Activated CD8-positive, alpha-beta T cell treated with anti-CD3 and anti-CD28 coated beads, Interleukin-2, amount 10 ng/mL, durations not matched to agents 7 days and 5 days (primary cell): ENCODE measurements at regions not wholly inside any gene's neighbourhood (a gene's known extent, or its start where the extent isn't known, plus 50 kb on each side); places are given as distances from the start of the nearest gene placed in this dataset.

ENCODE experiments used
- ATAC-seq: fragments of 150-1000 bp; cut with Tn5 transposase; one replicate; pipeline ENCODE4 v1.10.0; 2021; ENCODE audit warnings: moderate library complexity
- CTCF ChIA-PET: fragments of 350-600 bp; sonication (Branson Sonifier 250); formaldehyde crosslinking; loops from one replicate; lab custom pipeline; 2021; ENCODE audit warnings: antibody characterized with exemption; lab: Charles Lee
- POLR2A ChIA-PET: fragments of 350-600 bp; sonication (Branson Sonifier 250); formaldehyde crosslinking; loops from one replicate; lab custom pipeline; 2021; ENCODE audit warnings: antibody characterized with exemption; lab: Charles Lee
- DNase-seq: peaks from one replicate; pipeline ENCODE4 v3.0.0-alpha.2; 2020
- H3K27ac Mint-ChIP-seq: one replicate; pipeline ENCODE4 v1.8.0; 2021; ENCODE audit warnings: mild to moderate bottlenecking, mixed read lengths
- H3K27me3 Mint-ChIP-seq: one replicate; pipeline ENCODE4 v1.8.0; 2021; ENCODE audit warnings: low read depth, mixed read lengths
- H3K36me3 Mint-ChIP-seq: one replicate; pipeline ENCODE4 v1.8.0; 2021; ENCODE audit warnings: low read depth, mixed read lengths
- H3K4me1 Mint-ChIP-seq: one replicate; pipeline ENCODE4 v1.8.0; 2021; ENCODE audit warnings: low read depth, mixed read lengths
- H3K4me3 Mint-ChIP-seq: one replicate; pipeline ENCODE4 v1.8.0; 2021; ENCODE audit warnings: mild to moderate bottlenecking, mixed read lengths
- H3K9me3 Mint-ChIP-seq: one replicate; pipeline ENCODE4 v1.8.0; 2022; ENCODE audit warnings: mixed read lengths; ENCODE audit not compliant: insufficient read depth

GRCh38 chr2:145724311-145724898 is 1204.5 kb upstream of the ZEB2 start:
- Mint-ChIP-seq H3K4me3 (no peak overlapping the region), H3K27me3 (no peaks in the 10 kb centered on the region), H3K27ac (no peak overlapping the region), H3K4me1 (no peaks in the 10 kb centered on the region), H3K9me3 (no peaks in the 10 kb centered on the region), H3K36me3 (no peaks in the 10 kb centered on the region)
- ChIA-PET POLR2A (interaction anchor here (0.7 kb wide), 1 partner anchor 369 kb away, joined by 5 read pairs; no protein-coding TSS in a partner anchor), CTCF (no interaction called here)
- DNase-seq (no peak), ATAC-seq (no peak)

GRCh38 chr2:145723872-145724271 is 1204.0 kb upstream of the ZEB2 start:
- no peak for DNase-seq
- no peaks in the 10 kb centered on the region for H3K9me3 Mint-ChIP-seq
- H3K4me1 Mint-ChIP-seq: no peaks in the 10 kb centered on the region
- H3K4me3 Mint-ChIP-seq: no peak overlapping the region
- no peaks in the 10 kb centered on the region for H3K27me3 Mint-ChIP-seq
- no peak overlapping the region for H3K27ac Mint-ChIP-seq
- no peak for ATAC-seq
- ChIA-PET CTCF (no interaction called here), POLR2A (interaction anchor here (0.7 kb wide), 1 partner anchor 369 kb away, joined by 5 read pairs; no protein-coding TSS in a partner anchor)
- no peaks in the 10 kb centered on the region for H3K36me3 Mint-ChIP-seq

GRCh38 chr2:145721681-145722080 is 1201.8 kb upstream of the ZEB2 start:
- no peak overlapping the region for H3K27ac Mint-ChIP-seq
- DNase-seq: no peak
- CTCF ChIA-PET: no interaction called here
- no peak overlapping the region for H3K4me3 Mint-ChIP-seq
- H3K36me3 Mint-ChIP-seq: no peaks in the 10 kb centered on the region
- no peaks in the 10 kb centered on the region for H3K4me1 Mint-ChIP-seq
- no peak for ATAC-seq
- POLR2A ChIA-PET: no interaction called here
- no peaks in the 10 kb centered on the region for H3K27me3 Mint-ChIP-seq
- H3K9me3 Mint-ChIP-seq: no peaks in the 10 kb centered on the region

GRCh38 chr2:145715601-145716000 is 1195.7 kb upstream of the ZEB2 start:
- no peak for ATAC-seq
- POLR2A ChIA-PET: no interaction called here
- DNase-seq: no peak
- Mint-ChIP-seq H3K9me3 (no peaks in the 10 kb centered on the region), H3K27ac (no peak overlapping the region), H3K4me1 (no peaks in the 10 kb centered on the region), H3K4me3 (no peak overlapping the region), H3K27me3 (no peaks in the 10 kb centered on the region), H3K36me3 (no peaks in the 10 kb centered on the region)
- CTCF ChIA-PET: no interaction called here

- CTCF ChIA-PET: no interaction called here
Measured at GRCh38 chr2:145710303-145710702, 1190.4 kb upstream of the ZEB2 start.

GRCh38 chr2:145702305-145702704 is 1182.4 kb upstream of the ZEB2 start:
- DNase-seq (no peak), ATAC-seq (no peak)
- Mint-ChIP-seq H3K36me3 (no peaks in the 10 kb centered on the region), H3K27ac (no peak overlapping the region), H3K4me3 (no peak overlapping the region), H3K27me3 (no peaks in the 10 kb centered on the region), H3K4me1 (no peaks in the 10 kb centered on the region), H3K9me3 (peaks cover 8% of the 10 kb centered on the region)
- ChIA-PET POLR2A (no interaction called here), CTCF (no interaction called here)

More at GRCh38 chr2:145710303-145710702, 1190.4 kb upstream of the ZEB2 start:
- POLR2A ChIA-PET: no interaction called here
- ATAC-seq (no peak), DNase-seq (no peak)
- no peak overlapping the region for H3K27ac Mint-ChIP-seq
- H3K4me3 Mint-ChIP-seq: no peak overlapping the region
- no peaks in the 10 kb centered on the region for H3K27me3 Mint-ChIP-seq
- H3K9me3 Mint-ChIP-seq: peaks cover 8% of the 10 kb centered on the region
- no peaks in the 10 kb centered on the region for H3K4me1 Mint-ChIP-seq
- H3K36me3 Mint-ChIP-seq: no peaks in the 10 kb centered on the region

GRCh38 chr2:145692971-145693478 is 1173.1 kb upstream of the ZEB2 start:
- Mint-ChIP-seq H3K4me3 (no peak overlapping the region), H3K4me1 (no peaks in the 10 kb centered on the region), H3K27ac (no peak overlapping the region), H3K27me3 (no peaks in the 10 kb centered on the region), H3K9me3 (no peaks in the 10 kb centered on the region), H3K36me3 (no peaks in the 10 kb centered on the region)
- ATAC-seq (no peak), DNase-seq (no peak)
- ChIA-PET POLR2A (no interaction called here), CTCF (no interaction called here)

- Mint-ChIP-seq H3K27me3 (no peaks in the 10 kb centered on the region), H3K4me1 (no peaks in the 10 kb centered on the region), H3K9me3 (no peaks in the 10 kb centered on the region), H3K4me3 (no peak overlapping the region), H3K27ac (no peak overlapping the region), H3K36me3 (no peaks in the 10 kb centered on the region)
- CTCF ChIA-PET: no interaction called here
- DNase-seq (no peak), ATAC-seq (no peak)
- POLR2A ChIA-PET: no interaction called here
Measured at GRCh38 chr2:145691659-145692058, 1171.7 kb upstream of the ZEB2 start.

GRCh38 chr2:145690183-145690778 is 1170.4 kb upstream of the ZEB2 start:
- ChIA-PET POLR2A (no interaction called here), CTCF (no interaction called here)
- Mint-ChIP-seq H3K9me3 (no peaks in the 10 kb centered on the region), H3K27ac (no peak overlapping the region), H3K27me3 (no peaks in the 10 kb centered on the region), H3K4me3 (no peak overlapping the region), H3K36me3 (no peaks in the 10 kb centered on the region), H3K4me1 (no peaks in the 10 kb centered on the region)
- no peak for DNase-seq
- ATAC-seq: no peak

GRCh38 chr2:145689277-145689676 is 1169.4 kb upstream of the ZEB2 start:
- ChIA-PET CTCF (no interaction called here), POLR2A (no interaction called here)
- ATAC-seq (no peak), DNase-seq (no peak)
- no peaks in the 10 kb centered on the region for H3K36me3 Mint-ChIP-seq
- H3K27me3 Mint-ChIP-seq: no peaks in the 10 kb centered on the region
- H3K4me3 Mint-ChIP-seq: no peak overlapping the region
- H3K27ac Mint-ChIP-seq: no peak overlapping the region
- no peaks in the 10 kb centered on the region for H3K9me3 Mint-ChIP-seq
- H3K4me1 Mint-ChIP-seq: no peaks in the 10 kb centered on the region

- H3K36me3 Mint-ChIP-seq: no peaks in the 10 kb centered on the region
- no peaks in the 10 kb centered on the region for H3K4me1 Mint-ChIP-seq
- H3K27ac Mint-ChIP-seq: no peak overlapping the region
- ChIA-PET CTCF (no interaction called here), POLR2A (no interaction called here)
- H3K27me3 Mint-ChIP-seq: no peaks in the 10 kb centered on the region
- DNase-seq (no peak), ATAC-seq (no peak)
- H3K9me3 Mint-ChIP-seq: no peaks in the 10 kb centered on the region
- H3K4me3 Mint-ChIP-seq: no peak overlapping the region
Measured at GRCh38 chr2:145688156-145688555, 1168.2 kb upstream of the ZEB2 start.

- ATAC-seq: no peak
- ChIA-PET CTCF (no interaction called here), POLR2A (no interaction called here)
Measured at GRCh38 chr2:145687442-145688134, 1167.7 kb upstream of the ZEB2 start.

More at GRCh38 chr2:145687442-145688134, 1167.7 kb upstream of the ZEB2 start:
- no peaks in the 10 kb centered on the region for H3K27me3 Mint-ChIP-seq
- no peaks in the 10 kb centered on the region for H3K36me3 Mint-ChIP-seq
- no peak overlapping the region for H3K4me3 Mint-ChIP-seq
- no peak overlapping the region for H3K27ac Mint-ChIP-seq
- no peaks in the 10 kb centered on the region for H3K4me1 Mint-ChIP-seq
- no peak for DNase-seq
- no peaks in the 10 kb centered on the region for H3K9me3 Mint-ChIP-seq
